ENCODE measurements at regions not wholly inside any gene's neighbourhood (a gene's known extent, or its start where the extent isn't known, plus 50 kb on each side); places are given as distances from the start of the nearest gene placed in this dataset.

GRCh38 chr21:17455028-17455353 is 57.9 kb upstream of the CXADR start:
- H3K4me3 ChIP-seq (ENCODE audit: low read depth, low read length), result peak overlapping the region; percentile 15
- peak overlapping the region; percentile 64 for H3K4me3 Mint-ChIP-seq (ENCODE audit: unreplicated experiment)
- no peaks in the 10 kb centered on the region for H3K36me3 ChIP-seq (ENCODE audit: control insufficient read depth, insufficient read depth, low read length)
- H3K9me3 ChIP-seq, result 0 out of 2 replicates have a peak, but pooled peaks cover 3% of the 10 kb centered on the region
- POLR2A ChIA-PET, result no interaction called here
- no peaks in the 10 kb centered on the region for H3K4me1 ChIP-seq
- no TSS peak for BruUV-seq (replicated peaks)
- CTCF ChIA-PET, result no interaction called here
- H3K27me3 ChIP-seq (replicated peaks; ENCODE audit: control insufficient read depth, insufficient read depth, low read length), result no peaks in the 10 kb centered on the region
- no peaks in the 10 kb centered on the region for H3K9me3 Mint-ChIP-seq (ENCODE audit: unreplicated experiment)
- H3K27me3 Mint-ChIP-seq (ENCODE audit: insufficient read depth, unreplicated experiment), result peaks cover 3% of the 10 kb centered on the region
- intact Hi-C loops (cut with micrococcal nuclease; ENCODE audit: unreplicated experiment), result no loop called here
- peaks cover 10% of the 10 kb centered on the region for H3K36me3 Mint-ChIP-seq (ENCODE audit: insufficient read depth, unreplicated experiment)
- H3K27ac Mint-ChIP-seq (ENCODE audit: unreplicated experiment), result peak overlapping the region; percentile 89
- peaks cover 6% of the 10 kb centered on the region for H3K4me1 Mint-ChIP-seq (ENCODE audit: low read depth, unreplicated experiment)
- no peak for TF ChIP-seq CTCF (IDR thresholded peaks at IDR 0.05; ENCODE audit: insufficient read depth in 1 of 2, low read depth in 1 of 2, low read length in 1 of 2, severe bottlenecking in 1 of 2, unreplicated experiment in 1 of 2)
- DNase-seq, result no peak

DNA sequence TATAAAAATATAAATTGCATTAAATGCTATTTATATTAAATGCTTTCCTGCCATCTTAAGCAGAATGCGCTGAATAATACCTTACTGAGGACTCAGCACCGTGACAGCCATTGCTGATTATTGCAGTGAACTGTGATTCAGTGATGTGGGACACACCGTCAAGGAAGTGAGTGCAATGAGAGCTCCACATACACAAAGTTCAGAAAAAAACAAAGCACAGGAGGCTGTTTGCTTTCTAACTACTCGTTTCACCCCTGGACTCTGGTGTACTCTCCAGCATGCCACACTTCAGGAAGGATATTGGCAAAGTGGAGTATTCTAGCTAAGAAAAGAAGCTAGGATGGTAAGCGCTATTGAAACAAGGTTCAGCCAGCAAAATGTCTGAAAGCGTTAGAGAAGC is 57.4 kb upstream of the CXADR start:
- Mint-ChIP-seq H3K36me3 (ENCODE audit: insufficient read depth, unreplicated experiment) (peaks cover 10% of the 10 kb centered on the region), H3K27me3 (ENCODE audit: insufficient read depth, unreplicated experiment) (peaks cover 3% of the 10 kb centered on the region), H3K9me3 (ENCODE audit: unreplicated experiment) (no peaks in the 10 kb centered on the region), H3K4me3 (ENCODE audit: unreplicated experiment) (peak overlapping the region; percentile 64), H3K4me1 (ENCODE audit: low read depth, unreplicated experiment) (peaks cover 6% of the 10 kb centered on the region), H3K27ac (ENCODE audit: unreplicated experiment) (no peak overlapping the region)
- no peak for DNase-seq
- intact Hi-C loops (cut with micrococcal nuclease; ENCODE audit: unreplicated experiment), result no loop called here
- Histone ChIP-seq H3K9me3 (0 out of 2 replicates have a peak, but pooled peaks cover 3% of the 10 kb centered on the region), H3K4me3 (ENCODE audit: low read depth, low read length) (no peak overlapping the region; the same call in 1 of the 2 replicates), H3K4me1 (no peaks in the 10 kb centered on the region), H3K27me3 (replicated peaks; ENCODE audit: control insufficient read depth, insufficient read depth, low read length) (no peaks in the 10 kb centered on the region), H3K36me3 (ENCODE audit: control insufficient read depth, insufficient read depth, low read length) (no peaks in the 10 kb centered on the region)
- TF ChIP-seq CTCF (IDR thresholded peaks at IDR 0.05; ENCODE audit: insufficient read depth in 1 of 2, low read depth in 1 of 2, low read length in 1 of 2, severe bottlenecking in 1 of 2, unreplicated experiment in 1 of 2), result no peak
- POLR2A ChIA-PET, result no interaction called here
- BruUV-seq (replicated peaks), result no TSS peak
- CTCF ChIA-PET, result no interaction called here

DNA sequence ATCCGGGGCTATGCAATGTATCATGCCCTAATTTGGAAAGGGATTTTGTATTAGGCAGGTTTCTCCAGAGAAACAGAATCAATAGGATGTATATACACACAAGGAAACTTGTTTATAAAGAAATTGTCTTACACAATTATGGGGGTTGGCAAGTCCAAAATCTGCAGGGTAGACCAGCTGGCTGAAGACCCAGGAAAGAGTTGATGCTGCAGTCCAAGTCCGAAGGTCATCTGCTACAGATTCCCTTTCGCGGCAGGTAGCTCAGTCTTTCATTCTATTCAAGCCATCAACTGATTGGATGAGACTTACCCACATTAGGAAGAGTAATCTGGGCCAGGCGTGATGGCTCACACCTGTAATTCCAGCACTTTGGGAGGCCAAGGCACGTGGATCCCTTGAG is 54.6 kb upstream of the CXADR start:
- peaks cover 19% of the 10 kb centered on the region for H3K36me3 Mint-ChIP-seq (ENCODE audit: insufficient read depth, unreplicated experiment)
- no peak overlapping the region for H3K27ac Mint-ChIP-seq (ENCODE audit: unreplicated experiment)
- POLR2A ChIA-PET, result no interaction called here
- BruUV-seq (replicated peaks), result no TSS peak
- peaks cover 7% of the 10 kb centered on the region for H3K4me1 Mint-ChIP-seq (ENCODE audit: low read depth, unreplicated experiment)
- H3K4me1 ChIP-seq, result peaks cover 12% of the 10 kb centered on the region
- no peak for TF ChIP-seq CTCF (IDR thresholded peaks at IDR 0.05; ENCODE audit: insufficient read depth in 1 of 2, low read depth in 1 of 2, low read length in 1 of 2, severe bottlenecking in 1 of 2, unreplicated experiment in 1 of 2)
- H3K27me3 ChIP-seq (replicated peaks; ENCODE audit: control insufficient read depth, insufficient read depth, low read length), result no peaks in the 10 kb centered on the region
- H3K9me3 ChIP-seq, result 0 out of 2 replicates have a peak, but pooled peaks cover 3% of the 10 kb centered on the region
- H3K27me3 Mint-ChIP-seq (ENCODE audit: insufficient read depth, unreplicated experiment), result peaks cover 3% of the 10 kb centered on the region
- no peak for DNase-seq
- no peaks in the 10 kb centered on the region for H3K36me3 ChIP-seq (ENCODE audit: control insufficient read depth, insufficient read depth, low read length)
- intact Hi-C loops (cut with micrococcal nuclease; ENCODE audit: unreplicated experiment), result no loop called here
- H3K4me3 Mint-ChIP-seq (ENCODE audit: unreplicated experiment), result no peak overlapping the region
- CTCF ChIA-PET, result interaction anchor here (0.8 kb wide), 1 partner anchor 9 kb away, joined by 3 read pairs; no protein-coding TSS in a partner anchor
- no peaks in the 10 kb centered on the region for H3K9me3 Mint-ChIP-seq (ENCODE audit: unreplicated experiment)
- H3K4me3 ChIP-seq (ENCODE audit: low read depth, low read length), result no peak overlapping the region
